ENCODE measurements at regions not wholly inside any gene's neighbourhood (a gene's known extent, or its start where the extent isn't known, plus 50 kb on each side); places are given as distances from the start of the nearest gene placed in this dataset.

GRCh38 chr5:56357426-56357825, 124.3 kb upstream of the ANKRD55 start:
- no peak for DNase-seq (ENCODE audit: low read depth)
- no peak overlapping the region for H3K4me3 ChIP-seq (ENCODE audit: low read depth, low read length)
- TF ChIP-seq MYC (IDR thresholded peaks at IDR 0.05; ENCODE audit: low read depth, low read length) (no peak), MAX (IDR thresholded peaks at IDR 0.05; ENCODE audit: low read depth, low read length) (no peak), CTCF (IDR thresholded peaks at IDR 0.05; ENCODE audit: low read depth, low read length) (no peak), POLR2A (IDR thresholded peaks at IDR 0.05; ENCODE audit: extremely low read depth, insufficient read length) (no peak)

GRCh38 chr5:56356836-56357160, 123.7 kb upstream of the ANKRD55 start:
- no peak for DNase-seq (ENCODE audit: low read depth)
- no peak overlapping the region for H3K4me3 ChIP-seq (ENCODE audit: low read depth, low read length)
- no peak for TF ChIP-seq POLR2A (IDR thresholded peaks at IDR 0.05; ENCODE audit: extremely low read depth, insufficient read length)
- TF ChIP-seq MYC (IDR thresholded peaks at IDR 0.05; ENCODE audit: low read depth, low read length), result no peak
- TF ChIP-seq CTCF (IDR thresholded peaks at IDR 0.05; ENCODE audit: low read depth, low read length), result no peak
- no peak for TF ChIP-seq MAX (IDR thresholded peaks at IDR 0.05; ENCODE audit: low read depth, low read length)

GRCh38 chr5:56356121-56356835, 123.1 kb upstream of the ANKRD55 start:
- no peak overlapping the region for H3K4me3 ChIP-seq (ENCODE audit: low read depth, low read length)
- no peak for DNase-seq (ENCODE audit: low read depth)
- TF ChIP-seq MAX (IDR thresholded peaks at IDR 0.05; ENCODE audit: low read depth, low read length) (no peak), MYC (IDR thresholded peaks at IDR 0.05; ENCODE audit: low read depth, low read length) (no peak), POLR2A (IDR thresholded peaks at IDR 0.05; ENCODE audit: extremely low read depth, insufficient read length) (no peak), CTCF (IDR thresholded peaks at IDR 0.05; ENCODE audit: low read depth, low read length) (no peak)

GRCh38 chr5:56354836-56355235, 121.7 kb upstream of the ANKRD55 start:
- no peak for TF ChIP-seq MAX (IDR thresholded peaks at IDR 0.05; ENCODE audit: low read depth, low read length)
- TF ChIP-seq MYC (IDR thresholded peaks at IDR 0.05; ENCODE audit: low read depth, low read length), result no peak
- no peak for TF ChIP-seq CTCF (IDR thresholded peaks at IDR 0.05; ENCODE audit: low read depth, low read length)
- no peak for TF ChIP-seq POLR2A (IDR thresholded peaks at IDR 0.05; ENCODE audit: extremely low read depth, insufficient read length)
- no peak overlapping the region for H3K4me3 ChIP-seq (ENCODE audit: low read depth, low read length)
- DNase-seq (ENCODE audit: low read depth), result no peak

GRCh38 chr5:56352808-56353590, 119.9 kb upstream of the ANKRD55 start:
- TF ChIP-seq CTCF (IDR thresholded peaks at IDR 0.05; ENCODE audit: low read depth, low read length) (no peak), POLR2A (IDR thresholded peaks at IDR 0.05; ENCODE audit: extremely low read depth, insufficient read length) (no peak), MYC (IDR thresholded peaks at IDR 0.05; ENCODE audit: low read depth, low read length) (no peak)
- H3K4me3 ChIP-seq (ENCODE audit: low read depth, low read length), result no peak overlapping the region
- no peak for DNase-seq (ENCODE audit: low read depth)
